ENCODE measurements at regions not wholly inside any gene's neighbourhood (a gene's known extent, or its start where the extent isn't known, plus 50 kb on each side); places are given as distances from the start of the nearest gene placed in this dataset.

GRCh38 chr5:39608024-39608423 is 183.2 kb upstream of the DAB2 start:
- peaks cover 3% of the 10 kb centered on the region for H3K36me3 Mint-ChIP-seq

GRCh38 chr5:39606591-39606990 is 181.8 kb upstream of the DAB2 start:
- H3K36me3 Mint-ChIP-seq, result peaks cover 3% of the 10 kb centered on the region
- no peak overlapping the region for H3K4me3 Mint-ChIP-seq
- H3K4me1 Mint-ChIP-seq, result peaks cover 12% of the 10 kb centered on the region
- H3K27me3 Mint-ChIP-seq (ENCODE audit: low read depth), result no peaks in the 10 kb centered on the region
- peaks cover 13% of the 10 kb centered on the region for H3K9me3 Mint-ChIP-seq
- H3K27ac Mint-ChIP-seq, result no peak overlapping the region
- no peak for DNase-seq (ENCODE audit: low spot score in 2 of 2, unreplicated experiment in 2 of 2)
- TF ChIP-seq CTCF (IDR thresholded peaks at IDR 0.05; ENCODE audit: unreplicated experiment), result no peak

More at GRCh38 chr5:39608024-39608423, 183.2 kb upstream of the DAB2 start:
- DNase-seq (ENCODE audit: low spot score in 2 of 2, unreplicated experiment in 2 of 2), result no peak
- no peaks in the 10 kb centered on the region for H3K27me3 Mint-ChIP-seq (ENCODE audit: low read depth)
- H3K27ac Mint-ChIP-seq, result no peak overlapping the region
- no peak overlapping the region for H3K4me3 Mint-ChIP-seq
- peaks cover 22% of the 10 kb centered on the region for H3K9me3 Mint-ChIP-seq
- peaks cover 18% of the 10 kb centered on the region for H3K4me1 Mint-ChIP-seq
- no peak for TF ChIP-seq CTCF (IDR thresholded peaks at IDR 0.05; ENCODE audit: unreplicated experiment)

GRCh38 chr5:39605588-39606575 is 181.1 kb upstream of the DAB2 start:
- no peak for TF ChIP-seq CTCF (IDR thresholded peaks at IDR 0.05; ENCODE audit: unreplicated experiment)
- Mint-ChIP-seq H3K27me3 (ENCODE audit: low read depth) (no peaks in the 10 kb centered on the region), H3K4me1 (peaks cover 12% of the 10 kb centered on the region), H3K27ac (peak overlapping the region; percentile 11), H3K9me3 (peaks cover 11% of the 10 kb centered on the region), H3K36me3 (peaks cover 3% of the 10 kb centered on the region), H3K4me3 (no peak overlapping the region)
- no peak for DNase-seq (ENCODE audit: low spot score in 2 of 2, unreplicated experiment in 2 of 2)

- no peak for DNase-seq (ENCODE audit: low spot score in 2 of 2, unreplicated experiment in 2 of 2)
- Mint-ChIP-seq H3K36me3 (peaks cover 3% of the 10 kb centered on the region), H3K4me1 (peaks cover 19% of the 10 kb centered on the region), H3K4me3 (no peak overlapping the region), H3K9me3 (peaks cover 11% of the 10 kb centered on the region), H3K27ac (no peak overlapping the region), H3K27me3 (ENCODE audit: low read depth) (no peaks in the 10 kb centered on the region)
- no peak for TF ChIP-seq CTCF (IDR thresholded peaks at IDR 0.05; ENCODE audit: unreplicated experiment)
Observed at GRCh38 chr5:39605145-39605544, 180.4 kb upstream of the DAB2 start.

- no peak for TF ChIP-seq CTCF (IDR thresholded peaks at IDR 0.05; ENCODE audit: unreplicated experiment)
- Mint-ChIP-seq H3K27me3 (ENCODE audit: low read depth) (no peaks in the 10 kb centered on the region), H3K4me3 (no peak overlapping the region), H3K4me1 (peaks cover 24% of the 10 kb centered on the region), H3K9me3 (peaks cover 8% of the 10 kb centered on the region), H3K27ac (no peak overlapping the region), H3K36me3 (peaks cover 3% of the 10 kb centered on the region)
- DNase-seq (ENCODE audit: low spot score in 2 of 2, unreplicated experiment in 2 of 2), result no peak
Observed at GRCh38 chr5:39604491-39604890, 179.7 kb upstream of the DAB2 start.

Data from mesothelial cell of epicardium (in vitro differentiated cells).